ENCODE measurements at regions not wholly inside any gene's neighbourhood (a gene's known extent, or its start where the extent isn't known, plus 50 kb on each side); places are given as distances from the start of the nearest gene placed in this dataset.

DNA sequence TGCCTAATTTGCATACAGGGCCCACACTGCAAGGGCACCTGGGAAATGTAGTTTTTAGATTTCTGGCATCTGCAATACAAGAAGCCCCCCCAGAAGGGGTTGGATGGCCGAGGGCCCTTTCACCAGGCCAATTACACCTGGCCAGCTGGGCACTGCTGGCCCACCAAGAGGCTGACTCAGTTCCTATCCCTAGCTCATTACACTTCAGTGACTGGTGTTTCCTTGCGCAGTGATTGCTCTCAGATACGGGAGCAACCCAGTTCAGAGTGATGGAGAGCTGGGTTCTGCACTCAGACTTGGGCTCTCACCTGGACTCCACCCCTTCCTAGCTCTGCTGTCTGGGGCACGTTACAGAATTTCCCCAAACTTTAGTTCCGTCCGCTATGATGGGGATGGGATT is 81.1 kb upstream of the SHANK2 start:
- Histone ChIP-seq H3K4me1 (ENCODE audit: insufficient read depth) (no peaks in the 10 kb centered on the region), H3K36me3 (ENCODE audit: insufficient read depth) (no peaks in the 10 kb centered on the region), H3K4me3 (ENCODE audit: low read depth, low read length) (no peak overlapping the region), H3K27ac (ENCODE audit: low read depth) (no peak overlapping the region)
- DNase-seq (ENCODE audit: extremely low spot score): no peak
- WGBS: 86% methylated on average over 6 of the region's 6 CpGs

DNA sequence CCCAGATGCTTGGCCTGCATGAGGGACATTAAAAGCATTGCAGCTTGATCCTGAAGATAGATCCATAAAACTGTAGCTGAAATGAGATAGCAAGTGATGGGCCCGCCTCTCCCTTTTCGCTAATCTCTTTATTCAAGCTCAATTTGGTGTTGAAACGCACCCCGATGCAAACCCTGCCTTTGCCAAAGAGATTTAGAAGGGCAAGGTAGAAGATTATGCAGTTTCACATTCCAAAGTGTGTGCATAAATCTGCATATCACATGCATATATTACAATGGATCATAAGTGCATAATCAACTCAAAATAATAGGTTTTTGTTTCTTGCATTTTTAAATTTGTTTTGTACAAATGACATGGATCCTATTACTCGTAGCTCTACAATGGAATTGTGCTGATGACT is 80.1 kb upstream of the SHANK2 start:
- 76% methylated on average over 5 of the region's 5 CpGs for WGBS
- no peak overlapping the region for H3K4me3 ChIP-seq (ENCODE audit: low read depth, low read length)

DNA sequence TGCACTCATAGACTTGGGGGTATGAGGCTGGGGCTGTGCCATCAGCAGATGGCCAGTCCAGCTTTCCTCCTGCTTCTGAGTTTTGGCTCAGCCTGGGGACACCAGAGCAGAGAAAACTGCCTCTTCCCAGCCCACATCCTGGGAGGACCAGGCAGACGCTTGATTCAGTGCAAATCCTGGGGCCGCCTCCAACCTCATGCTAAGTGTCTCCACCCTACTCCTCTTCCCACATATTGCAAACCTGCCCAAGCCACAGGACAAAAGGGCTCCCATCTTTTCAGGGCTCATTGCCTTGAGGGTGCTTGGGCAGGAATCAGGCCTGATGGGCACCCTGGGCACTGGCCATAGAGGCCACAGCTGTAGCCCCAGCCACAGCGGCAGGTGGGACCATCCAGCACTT is 79.7 kb upstream of the SHANK2 start:
- WGBS: 82% methylated on average over 3 of the region's 3 CpGs
- Histone ChIP-seq H3K4me1 (ENCODE audit: insufficient read depth) (no peaks in the 10 kb centered on the region), H3K4me3 (ENCODE audit: low read depth, low read length) (no peak overlapping the region), H3K36me3 (ENCODE audit: insufficient read depth) (no peaks in the 10 kb centered on the region), H3K27ac (ENCODE audit: low read depth) (no peak overlapping the region)
- no peak for DNase-seq (ENCODE audit: extremely low spot score)

More for the DNA sequence above, 80.1 kb upstream of the SHANK2 start:
- H3K27ac ChIP-seq (ENCODE audit: low read depth): no peak overlapping the region
- DNase-seq (ENCODE audit: extremely low spot score): no peak
- H3K36me3 ChIP-seq (ENCODE audit: insufficient read depth): no peaks in the 10 kb centered on the region
- no peaks in the 10 kb centered on the region for H3K4me1 ChIP-seq (ENCODE audit: insufficient read depth)

DNA sequence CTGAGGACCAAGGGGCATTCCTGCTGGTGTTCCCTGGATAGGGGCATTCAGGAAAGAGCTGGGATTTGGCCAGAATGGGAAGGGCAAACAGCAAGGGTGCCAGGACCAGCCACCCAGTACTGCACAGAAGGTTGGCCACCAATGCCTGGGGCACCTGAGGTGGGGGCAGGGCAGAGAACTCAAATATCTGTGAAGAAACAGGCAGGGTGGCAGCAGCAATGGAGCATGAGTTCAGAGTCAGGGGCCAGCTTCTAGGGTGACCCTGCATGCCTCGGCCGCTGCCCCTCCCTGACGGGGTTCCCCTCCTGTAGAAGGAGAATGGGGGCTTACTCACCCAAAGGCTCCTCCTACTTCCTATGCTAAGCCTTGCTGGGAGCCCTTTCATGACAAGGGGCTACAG is 79.3 kb upstream of the SHANK2 start:
- Histone ChIP-seq H3K4me1 (ENCODE audit: insufficient read depth) (no peaks in the 10 kb centered on the region), H3K36me3 (ENCODE audit: insufficient read depth) (no peaks in the 10 kb centered on the region), H3K27ac (ENCODE audit: low read depth) (no peak overlapping the region), H3K4me3 (ENCODE audit: low read depth, low read length) (no peak overlapping the region)
- no peak for DNase-seq (ENCODE audit: extremely low spot score)
- 67% methylated on average over 3 of the region's 3 CpGs for WGBS

DNA sequence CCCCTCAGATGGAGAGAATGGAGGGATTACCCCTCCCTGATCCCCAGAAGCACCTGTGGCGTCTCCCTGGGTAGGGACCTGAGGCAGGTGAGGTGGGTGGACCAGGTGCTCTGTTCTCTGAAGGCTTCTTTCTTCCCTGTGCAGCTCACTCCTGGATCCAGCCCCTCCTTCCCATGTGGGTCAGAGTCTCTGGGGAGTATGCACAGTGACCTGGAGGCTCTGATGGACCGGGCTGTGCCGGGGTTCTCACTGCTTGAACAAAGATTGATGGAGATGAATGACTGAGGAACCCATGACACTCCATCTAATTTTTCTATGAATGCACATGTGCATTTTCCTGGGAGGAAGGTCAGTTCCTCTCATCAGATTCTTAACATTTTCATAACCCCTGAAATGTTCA is 78.6 kb upstream of the SHANK2 start:
- DNase-seq (ENCODE audit: extremely low spot score): no peak
- 93% methylated on average over 3 of the region's 3 CpGs for WGBS

DNA sequence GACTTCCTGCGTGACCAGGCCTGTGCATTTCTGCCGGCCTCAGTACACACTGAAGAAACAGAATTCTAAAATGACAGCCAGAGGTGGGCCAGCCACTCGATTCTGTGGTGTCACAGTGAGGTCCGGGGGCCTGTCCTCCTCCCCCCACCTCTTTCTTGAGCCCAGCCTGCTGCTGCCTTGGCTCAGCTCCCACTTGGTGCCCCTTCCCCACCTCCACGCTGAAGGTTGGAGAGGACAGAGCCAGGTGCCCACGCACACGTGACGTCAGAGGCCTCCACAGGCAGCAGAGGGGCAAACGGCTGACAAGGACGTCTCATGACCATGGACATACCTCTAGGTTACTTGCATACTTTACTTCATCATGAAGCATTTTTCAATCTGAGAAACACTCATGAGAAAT is 78.0 kb upstream of the SHANK2 start:
- H3K27ac ChIP-seq (ENCODE audit: low read depth): no peak overlapping the region
- DNase-seq (ENCODE audit: extremely low spot score): no peak
- H3K4me1 ChIP-seq (ENCODE audit: insufficient read depth): no peaks in the 10 kb centered on the region
- no peak overlapping the region for H3K4me3 ChIP-seq (ENCODE audit: low read depth, low read length)
- no peaks in the 10 kb centered on the region for H3K36me3 ChIP-seq (ENCODE audit: insufficient read depth)
- 85% methylated on average over 10 of the region's 10 CpGs for WGBS

More for the DNA sequence above, 78.6 kb upstream of the SHANK2 start:
- no peak overlapping the region for H3K4me3 ChIP-seq (ENCODE audit: low read depth, low read length)
- H3K4me1 ChIP-seq (ENCODE audit: insufficient read depth): no peaks in the 10 kb centered on the region
- no peak overlapping the region for H3K27ac ChIP-seq (ENCODE audit: low read depth)
- H3K36me3 ChIP-seq (ENCODE audit: insufficient read depth): no peaks in the 10 kb centered on the region

DNA sequence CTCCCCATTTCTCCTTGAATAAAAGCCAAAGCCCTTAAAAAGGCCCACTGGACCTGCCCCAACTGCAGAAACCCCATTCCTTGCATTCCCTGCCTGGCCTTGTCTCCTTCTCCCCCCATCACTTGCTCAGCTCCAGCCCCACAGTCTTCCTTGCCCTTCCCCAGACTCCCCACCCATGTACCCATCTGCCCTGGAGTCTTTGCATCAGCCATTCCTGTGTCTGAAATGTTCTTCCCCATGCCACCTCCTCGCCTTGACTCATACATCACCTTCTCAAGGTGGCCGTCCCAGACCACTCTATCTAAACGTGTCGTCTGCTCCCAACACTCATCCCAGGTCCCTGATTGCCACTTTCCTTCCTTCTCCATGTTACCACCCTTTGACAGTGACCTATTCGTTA is 77.4 kb upstream of the SHANK2 start:
- no peak overlapping the region for H3K27ac ChIP-seq (ENCODE audit: low read depth)
- H3K4me1 ChIP-seq (ENCODE audit: insufficient read depth): no peaks in the 10 kb centered on the region
- 86% methylated on average over 5 of the region's 5 CpGs for WGBS
- no peaks in the 10 kb centered on the region for H3K36me3 ChIP-seq (ENCODE audit: insufficient read depth)
- no peak overlapping the region for H3K4me3 ChIP-seq (ENCODE audit: low read depth, low read length)
- no peak for DNase-seq (ENCODE audit: extremely low spot score)

DNA sequence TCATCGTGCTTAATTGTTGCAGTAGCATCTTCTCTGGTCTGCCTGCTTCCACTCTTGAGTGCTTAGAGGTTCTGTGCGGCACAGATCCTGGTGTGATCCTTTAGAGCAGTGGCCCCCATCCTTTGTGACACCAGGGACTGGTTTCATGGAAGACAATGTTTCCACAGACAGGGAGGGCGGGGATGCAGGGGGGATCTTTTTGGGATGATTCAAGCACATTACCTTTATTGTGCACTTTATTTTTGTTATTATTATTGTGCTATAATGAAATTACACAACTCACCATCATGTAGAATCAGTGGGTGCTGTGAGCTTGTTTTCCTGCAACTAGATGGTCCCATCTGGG is 76.8 kb upstream of the SHANK2 start:
- no peak for DNase-seq (ENCODE audit: extremely low spot score)
- H3K4me1 ChIP-seq (ENCODE audit: insufficient read depth): no peaks in the 10 kb centered on the region
- H3K36me3 ChIP-seq (ENCODE audit: insufficient read depth): no peaks in the 10 kb centered on the region
- H3K4me3 ChIP-seq (ENCODE audit: low read depth, low read length): no peak overlapping the region
- WGBS: 85% methylated on average over 3 of the region's 3 CpGs
- no peak overlapping the region for H3K27ac ChIP-seq (ENCODE audit: low read depth)

DNA sequence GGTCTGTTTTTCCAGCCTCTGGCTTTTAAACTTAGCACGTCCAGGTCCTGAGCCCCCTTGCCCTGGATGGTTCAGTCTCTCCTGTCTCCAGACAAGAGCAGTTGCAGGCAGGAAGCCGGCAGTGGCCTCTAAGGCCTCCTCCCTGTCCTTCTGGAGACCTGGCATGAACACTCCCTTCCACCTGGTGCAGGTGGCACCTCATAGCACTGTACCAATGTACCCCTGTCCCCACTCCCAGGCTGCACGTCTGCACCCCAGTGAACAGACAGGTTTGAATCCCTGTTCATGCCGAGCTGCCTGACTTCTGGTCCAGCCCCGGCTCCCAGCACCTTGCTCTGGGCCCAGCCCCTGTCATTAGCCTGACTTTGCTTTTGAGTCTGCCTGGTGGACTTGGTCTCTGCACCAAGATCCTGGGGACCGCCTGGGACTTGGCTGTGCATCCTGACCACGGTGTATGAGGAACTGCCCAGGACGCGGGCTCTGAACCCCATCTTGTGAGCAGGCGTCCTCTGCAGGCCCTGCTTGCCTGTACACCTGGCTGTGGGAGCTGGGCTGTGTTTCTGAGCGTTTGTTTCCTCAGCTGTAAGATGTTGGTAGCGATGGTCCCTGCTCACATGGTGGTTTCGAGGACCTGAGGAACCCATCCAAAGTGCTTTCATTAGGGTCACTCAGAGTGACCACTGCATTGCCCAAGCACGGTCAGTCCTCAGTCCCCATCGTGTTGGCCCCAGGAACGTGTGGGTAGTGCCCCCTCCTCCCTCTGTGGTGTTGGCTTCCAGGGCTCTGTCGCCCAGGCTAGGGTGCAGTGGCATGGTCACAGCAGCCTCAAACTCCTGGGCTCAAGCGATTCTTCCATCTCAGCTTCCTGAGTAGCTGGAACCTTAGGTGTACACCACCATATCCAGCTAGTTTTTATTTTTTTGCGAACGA is 75.0 kb upstream of the SHANK2 start:
- no peak overlapping the region for H3K4me3 ChIP-seq (ENCODE audit: low read depth, low read length)
- DNase-seq (ENCODE audit: extremely low spot score): no peak
- WGBS: 86% methylated on average over 20 of the region's 20 CpGs
- no peaks in the 10 kb centered on the region for H3K36me3 ChIP-seq (ENCODE audit: insufficient read depth)
- H3K27ac ChIP-seq (ENCODE audit: low read depth): no peak overlapping the region
- no peaks in the 10 kb centered on the region for H3K4me1 ChIP-seq (ENCODE audit: insufficient read depth)

DNA sequence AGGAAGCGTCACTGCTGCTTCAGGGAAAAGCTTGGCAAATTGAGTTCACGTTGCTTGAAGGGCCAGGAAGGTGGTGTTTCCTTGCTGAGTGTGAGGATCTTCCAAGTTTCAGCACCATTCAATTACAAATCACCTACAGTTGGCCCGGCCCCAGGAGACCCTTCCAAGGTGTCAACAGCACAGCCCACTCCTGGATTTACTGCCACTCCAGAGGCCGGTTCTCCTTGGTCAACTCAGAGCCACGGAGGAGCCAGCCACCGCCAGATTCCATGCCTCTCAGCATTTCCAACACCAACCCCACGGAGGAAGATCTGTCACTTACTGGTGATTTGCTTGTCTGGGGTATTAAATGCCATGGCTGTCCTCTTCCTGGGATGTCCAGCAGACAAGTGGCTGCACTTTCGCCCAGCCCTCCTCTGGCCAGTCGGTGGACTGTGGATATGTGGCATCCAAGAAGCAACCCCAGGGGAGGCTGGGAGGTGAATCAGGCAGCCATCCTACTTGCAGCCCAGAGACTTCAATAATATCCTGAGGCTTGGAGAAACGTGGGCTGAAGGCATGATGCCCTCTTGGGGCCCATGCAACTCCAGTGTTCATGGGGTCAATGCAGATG is 74.1 kb upstream of the SHANK2 start:
- no peak for DNase-seq (ENCODE audit: extremely low spot score)
- H3K4me3 ChIP-seq (ENCODE audit: low read depth, low read length): no peak overlapping the region
- H3K4me1 ChIP-seq (ENCODE audit: insufficient read depth): no peaks in the 10 kb centered on the region
- no peak overlapping the region for H3K27ac ChIP-seq (ENCODE audit: low read depth)
- 68% methylated on average over 10 of the region's 10 CpGs for WGBS
- no peaks in the 10 kb centered on the region for H3K36me3 ChIP-seq (ENCODE audit: insufficient read depth)

DNA sequence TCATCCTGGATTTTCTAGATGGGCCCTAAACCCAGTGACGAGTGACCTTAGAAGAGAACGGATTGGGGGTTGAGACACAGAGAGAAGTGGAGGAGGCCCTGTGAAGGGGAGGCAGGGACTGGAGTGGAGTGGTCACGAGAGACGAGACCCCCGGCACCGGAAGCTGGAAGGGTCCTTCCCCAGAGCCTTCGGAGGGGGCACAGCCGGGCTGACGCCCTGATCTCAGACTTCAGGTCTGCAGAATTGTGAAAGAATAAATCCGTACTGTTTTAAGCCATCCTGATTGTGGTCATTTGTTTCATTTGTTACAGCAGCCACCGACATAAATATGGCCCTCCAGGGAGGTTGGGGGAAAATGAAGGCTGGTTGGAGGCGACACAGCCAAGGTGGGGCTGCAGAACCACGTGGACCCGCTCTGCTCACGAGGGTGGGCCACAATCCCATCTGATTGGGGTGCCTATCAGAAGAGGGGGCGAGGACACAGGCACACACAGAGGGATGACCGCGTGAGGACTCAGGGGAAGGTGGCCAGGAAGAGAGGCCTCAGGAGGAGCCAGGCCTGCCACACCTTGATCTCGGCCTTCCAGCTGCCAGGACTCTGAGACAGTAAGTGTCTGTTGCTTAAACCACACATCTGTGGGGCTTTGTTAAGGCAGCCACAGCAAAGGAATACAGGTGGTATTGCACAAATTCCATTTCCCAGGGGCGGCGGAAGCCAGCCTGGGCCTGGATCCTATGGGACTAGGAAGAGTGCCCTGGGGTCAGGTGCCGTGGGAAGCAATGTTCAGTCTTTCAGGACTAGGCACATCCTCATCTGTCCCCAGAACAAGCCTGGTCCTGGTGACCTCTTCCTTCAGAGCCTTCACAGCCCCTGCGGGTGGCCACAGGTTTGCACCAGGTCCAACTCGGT is 73.3 kb upstream of the SHANK2 start:
- Histone ChIP-seq H3K36me3 (ENCODE audit: insufficient read depth) (no peaks in the 10 kb centered on the region), H3K4me3 (ENCODE audit: low read depth, low read length) (no peak overlapping the region), H3K27ac (ENCODE audit: low read depth) (no peak overlapping the region), H3K4me1 (ENCODE audit: insufficient read depth) (no peaks in the 10 kb centered on the region)
- DNase-seq (ENCODE audit: extremely low spot score): no peak
- WGBS: 82% methylated on average over 24 of the region's 24 CpGs

DNA sequence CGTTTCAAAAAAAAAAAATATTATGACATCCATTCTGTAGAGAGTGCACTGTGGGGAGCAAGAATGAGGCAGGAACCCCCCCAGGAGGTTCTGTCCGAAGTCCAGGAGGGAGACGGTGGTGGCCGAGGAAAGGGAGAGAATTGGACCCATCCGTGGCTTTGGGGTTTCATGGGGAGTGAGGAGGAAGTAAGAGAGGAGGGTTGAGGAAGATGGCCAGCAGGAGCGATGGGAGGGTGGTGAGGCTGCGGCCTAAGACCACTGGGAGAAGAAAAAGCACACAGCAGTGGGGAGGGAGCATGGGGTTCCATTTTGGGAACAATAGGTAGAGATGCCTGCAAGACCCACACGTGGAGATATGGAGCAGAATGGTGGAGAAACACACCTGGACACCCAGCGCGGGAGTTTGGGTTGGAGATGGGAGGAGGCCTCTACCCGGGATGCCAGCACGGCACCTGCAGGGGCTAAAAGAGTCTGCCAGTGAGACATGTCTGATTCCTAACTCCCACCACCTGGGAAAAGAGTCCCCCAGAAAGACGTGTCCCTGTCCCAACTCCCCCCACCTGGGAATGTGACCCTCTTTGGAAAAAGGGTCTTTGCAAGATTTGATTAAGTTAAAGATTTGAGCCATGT is 72.5 kb upstream of the SHANK2 start:
- Histone ChIP-seq H3K27ac (ENCODE audit: low read depth) (no peak overlapping the region), H3K4me1 (ENCODE audit: insufficient read depth) (no peaks in the 10 kb centered on the region), H3K36me3 (ENCODE audit: insufficient read depth) (no peaks in the 10 kb centered on the region), H3K4me3 (ENCODE audit: low read depth, low read length) (no peak overlapping the region)
- WGBS: 88% methylated on average over 13 of the region's 13 CpGs
- DNase-seq (ENCODE audit: extremely low spot score): no peak

DNA sequence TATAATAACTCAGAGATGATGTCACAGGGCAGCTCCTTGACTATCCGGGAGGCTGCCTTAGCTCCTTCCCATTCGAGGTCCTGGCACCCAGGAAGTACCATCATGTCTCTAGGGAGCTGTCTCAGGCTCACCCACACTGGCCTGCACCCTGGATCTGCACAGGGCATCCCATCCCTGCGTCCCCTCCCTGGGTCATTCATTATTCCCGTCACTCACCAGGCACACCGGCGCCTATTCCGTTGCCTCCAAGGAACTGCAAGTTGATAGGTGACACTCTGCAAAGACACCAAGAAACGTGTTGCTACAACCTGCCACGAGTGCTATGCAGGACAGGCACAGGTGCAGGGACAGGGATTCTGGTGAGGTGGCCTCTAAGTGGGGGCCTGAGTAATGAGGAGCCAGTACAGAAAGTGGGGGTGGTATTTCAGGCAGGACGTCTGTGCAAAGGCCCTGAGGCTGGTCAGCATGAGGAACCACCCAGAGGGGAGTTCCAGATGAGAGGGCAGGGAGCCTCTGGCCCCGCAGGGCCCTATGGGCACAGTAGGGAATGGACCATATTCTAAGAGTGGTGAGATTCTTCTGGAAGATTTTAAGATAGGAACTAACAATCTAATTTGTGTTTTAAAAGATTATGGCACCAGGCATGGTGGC is 71.6 kb upstream of the SHANK2 start:
- no peaks in the 10 kb centered on the region for H3K36me3 ChIP-seq (ENCODE audit: insufficient read depth)
- no peak overlapping the region for H3K4me3 ChIP-seq (ENCODE audit: low read depth, low read length)
- H3K27ac ChIP-seq (ENCODE audit: low read depth): no peak overlapping the region
- WGBS: 81% methylated on average over 11 of the region's 11 CpGs
- DNase-seq (ENCODE audit: extremely low spot score): no peak
- no peaks in the 10 kb centered on the region for H3K4me1 ChIP-seq (ENCODE audit: insufficient read depth)
